DOHH2 (cell line): ENCODE measurements at regions not wholly inside any gene's neighbourhood (a gene's known extent, or its start where the extent isn't known, plus 50 kb on each side); places are given as distances from the start of the nearest gene placed in this dataset.

Source experiments
- EZH2phosphoT487 ChIP-seq: fragments of 200-600 bp; sonication (generic); IDR thresholded peaks from 2 replicates; pipeline ENCODE4 v1.6.1; 2017; ENCODE audit warnings: borderline replicate concordance, mild to moderate bottlenecking, antibody characterized with exemption, low read length, moderate library complexity, mixed read lengths
- TF ChIP-seq, protein P1 (sequence below): fragments of 200-600 bp; sonication (generic); IDR thresholded peaks from one replicate; pipeline ENCODE4 v1.5.1; 2014; ENCODE audit warnings: antibody characterized with exemption, mild to moderate bottlenecking, low read depth, low read length; ENCODE audit not compliant: poor library complexity, severe bottlenecking

DNA sequence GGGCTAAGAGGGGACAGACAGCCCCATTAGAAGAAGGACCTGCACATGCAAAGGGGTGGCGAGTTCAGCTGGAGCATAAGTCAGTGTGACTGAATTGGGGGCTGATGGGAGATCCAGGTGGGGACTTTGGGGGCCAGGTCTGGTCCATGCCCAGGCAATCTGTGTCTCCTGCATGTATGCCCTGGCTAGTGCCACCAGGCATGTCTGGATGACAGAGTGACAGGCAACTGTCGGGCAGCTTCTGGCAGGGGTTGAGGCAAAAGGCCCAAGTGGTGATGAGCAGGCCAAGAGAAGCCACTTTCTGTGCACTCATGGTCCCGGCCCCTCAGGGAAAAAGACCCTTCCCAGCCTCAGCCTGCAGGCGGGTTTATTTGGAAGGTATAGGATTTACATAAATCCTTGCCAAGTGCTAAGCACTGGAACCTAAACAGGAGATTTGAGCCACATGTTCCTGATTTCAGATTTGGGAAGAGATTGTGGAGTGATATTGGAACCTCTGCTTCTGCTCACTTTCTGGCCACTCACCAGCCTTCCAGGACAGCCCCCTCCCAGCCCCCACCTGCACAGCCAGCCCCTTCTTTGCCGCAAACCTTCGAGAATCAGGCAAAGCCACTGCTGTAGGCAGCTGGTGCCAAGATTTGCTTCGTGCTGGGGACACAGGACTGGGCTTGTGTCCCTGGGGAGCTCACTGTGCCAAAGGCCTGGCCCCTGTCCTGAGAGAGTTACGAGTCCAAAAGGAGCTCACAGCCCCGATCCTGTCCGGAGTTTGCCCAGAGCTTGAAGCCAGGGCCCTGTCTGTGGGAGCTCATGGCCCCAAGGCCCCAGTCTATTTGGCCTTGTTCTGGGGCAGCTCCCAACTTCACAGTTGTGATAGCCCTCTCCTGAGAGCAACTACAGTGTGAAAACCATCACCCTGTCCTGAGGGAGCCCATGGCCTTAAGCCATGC is 232.5 kb upstream of the RTL1 start:
- TF ChIP-seq, protein P1, sequence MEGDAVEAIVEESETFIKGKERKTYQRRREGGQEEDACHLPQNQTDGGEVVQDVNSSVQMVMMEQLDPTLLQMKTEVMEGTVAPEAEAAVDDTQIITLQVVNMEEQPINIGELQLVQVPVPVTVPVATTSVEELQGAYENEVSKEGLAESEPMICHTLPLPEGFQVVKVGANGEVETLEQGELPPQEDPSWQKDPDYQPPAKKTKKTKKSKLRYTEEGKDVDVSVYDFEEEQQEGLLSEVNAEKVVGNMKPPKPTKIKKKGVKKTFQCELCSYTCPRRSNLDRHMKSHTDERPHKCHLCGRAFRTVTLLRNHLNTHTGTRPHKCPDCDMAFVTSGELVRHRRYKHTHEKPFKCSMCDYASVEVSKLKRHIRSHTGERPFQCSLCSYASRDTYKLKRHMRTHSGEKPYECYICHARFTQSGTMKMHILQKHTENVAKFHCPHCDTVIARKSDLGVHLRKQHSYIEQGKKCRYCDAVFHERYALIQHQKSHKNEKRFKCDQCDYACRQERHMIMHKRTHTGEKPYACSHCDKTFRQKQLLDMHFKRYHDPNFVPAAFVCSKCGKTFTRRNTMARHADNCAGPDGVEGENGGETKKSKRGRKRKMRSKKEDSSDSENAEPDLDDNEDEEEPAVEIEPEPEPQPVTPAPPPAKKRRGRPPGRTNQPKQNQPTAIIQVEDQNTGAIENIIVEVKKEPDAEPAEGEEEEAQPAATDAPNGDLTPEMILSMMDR = no peak
- TF ChIP-seq EZH2phosphoT487 = no peak
